DND-41 (cell line): ENCODE measurements at regions not wholly inside any gene's neighbourhood (a gene's known extent, or its start where the extent isn't known, plus 50 kb on each side); places are given as distances from the start of the nearest gene placed in this dataset.

Experiments
- EZH2 ChIP-seq: IDR thresholded peaks from 3 replicates; pipeline ENCODE4 v1.6.1; 2012; ENCODE audit warnings: borderline replicate concordance, low read depth, mild to moderate bottlenecking, moderate library complexity, low read length, inconsistent platforms; ENCODE audit not compliant: severe bottlenecking
- TF ChIP-seq, protein P1 (sequence below): IDR thresholded peaks from 2 replicates; pipeline ENCODE4 v1.5.1; 2012; ENCODE audit warnings: borderline replicate concordance, low read length, moderate library complexity, mild to moderate bottlenecking; ENCODE audit not compliant: poor library complexity, severe bottlenecking; ENCODE audit errors: extremely low read depth

DNA sequence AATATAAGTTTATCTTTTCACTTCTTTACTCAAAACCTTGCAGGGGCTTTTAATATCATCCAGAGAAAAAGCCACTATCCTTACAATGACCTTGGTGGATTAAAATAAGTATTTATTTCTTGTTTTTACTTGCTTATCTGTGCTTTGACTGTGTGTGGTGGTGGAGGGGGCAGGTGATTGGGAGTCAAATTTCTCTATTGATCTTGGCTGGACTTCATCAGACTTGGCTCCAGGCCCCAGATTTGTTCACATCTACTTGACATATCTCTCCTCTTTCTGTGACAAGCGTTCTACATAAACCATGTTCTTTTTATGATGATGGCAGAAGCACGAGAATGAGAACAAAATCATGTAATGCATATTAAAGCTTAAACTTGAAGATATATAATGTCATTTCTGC is 670.8 kb downstream of the PCDH17 start:
- TF ChIP-seq, protein P1, sequence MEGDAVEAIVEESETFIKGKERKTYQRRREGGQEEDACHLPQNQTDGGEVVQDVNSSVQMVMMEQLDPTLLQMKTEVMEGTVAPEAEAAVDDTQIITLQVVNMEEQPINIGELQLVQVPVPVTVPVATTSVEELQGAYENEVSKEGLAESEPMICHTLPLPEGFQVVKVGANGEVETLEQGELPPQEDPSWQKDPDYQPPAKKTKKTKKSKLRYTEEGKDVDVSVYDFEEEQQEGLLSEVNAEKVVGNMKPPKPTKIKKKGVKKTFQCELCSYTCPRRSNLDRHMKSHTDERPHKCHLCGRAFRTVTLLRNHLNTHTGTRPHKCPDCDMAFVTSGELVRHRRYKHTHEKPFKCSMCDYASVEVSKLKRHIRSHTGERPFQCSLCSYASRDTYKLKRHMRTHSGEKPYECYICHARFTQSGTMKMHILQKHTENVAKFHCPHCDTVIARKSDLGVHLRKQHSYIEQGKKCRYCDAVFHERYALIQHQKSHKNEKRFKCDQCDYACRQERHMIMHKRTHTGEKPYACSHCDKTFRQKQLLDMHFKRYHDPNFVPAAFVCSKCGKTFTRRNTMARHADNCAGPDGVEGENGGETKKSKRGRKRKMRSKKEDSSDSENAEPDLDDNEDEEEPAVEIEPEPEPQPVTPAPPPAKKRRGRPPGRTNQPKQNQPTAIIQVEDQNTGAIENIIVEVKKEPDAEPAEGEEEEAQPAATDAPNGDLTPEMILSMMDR = no peak
- TF ChIP-seq EZH2 = no peak
